ENCODE measurements at regions not wholly inside any gene's neighbourhood (a gene's known extent, or its start where the extent isn't known, plus 50 kb on each side); places are given as distances from the start of the nearest gene placed in this dataset.

- ATAC-seq (no peak), DNase-seq (ENCODE audit: low read depth, low spot score) (no peak)
- no peaks in the 10 kb centered on the region for H3K9me3 ChIP-seq (ENCODE audit: control insufficient read depth, insufficient read depth, low read depth, low read length)
- CTCF ChIA-PET, result no interaction called here
- H3K27ac ChIP-seq (ENCODE audit: low read length), result no peak overlapping the region
- no peaks in the 10 kb centered on the region for H3K27me3 ChIP-seq (ENCODE audit: control insufficient read depth, insufficient read depth, low read length)
- intact Hi-C loops (cut with micrococcal nuclease; ENCODE audit: unreplicated experiment), result no loop called here
- in situ Hi-C loops (cut with HindIII; ENCODE audit: low pct_unique_long_range_greater_than_20kb, low sequenced_read_pairs), result no loop called here
- BruUV-seq (replicated peaks), result no TSS peak
- TF ChIP-seq POLR2AphosphoS5 (IDR thresholded peaks at IDR 0.05; ENCODE audit: low read depth, low read length) (no peak), CTCF (IDR thresholded peaks at IDR 0.05) (no peak), SIN3A (IDR thresholded peaks at IDR 0.05; ENCODE audit: borderline replicate concordance, insufficient read depth, low read depth, low read length) (no peak), TCF7L2 (IDR thresholded peaks at IDR 0.05; ENCODE audit: low read depth, low read length) (no peak), REST (IDR thresholded peaks at IDR 0.05; ENCODE audit: insufficient read depth in 1 of 2, low read depth in 2 of 2, low read length in 1 of 2) (no peak)
- no peaks in the 10 kb centered on the region for H3K36me3 ChIP-seq (ENCODE audit: control insufficient read depth, insufficient read depth, low read length)
- H3K4me3 ChIP-seq (ENCODE audit: low read depth in 2 of 2, low read length in 2 of 2), result no peak overlapping the region
- H3K4me1 ChIP-seq (ENCODE audit: control insufficient read depth, insufficient read depth, low read length), result no peaks in the 10 kb centered on the region
- POLR2A ChIA-PET, result no interaction called here
These were observed 125.7 kb upstream of the RND3 start for GRCh38 chr2:150612957-150613710.

- no peak overlapping the region for H3K4me3 ChIP-seq (ENCODE audit: low read depth in 2 of 2, low read length in 2 of 2)
- no peaks in the 10 kb centered on the region for H3K4me1 ChIP-seq (ENCODE audit: control insufficient read depth, insufficient read depth, low read length)
- H3K27ac ChIP-seq (ENCODE audit: low read length), result no peak overlapping the region
- DNase-seq (ENCODE audit: low read depth, low spot score) (no peak), ATAC-seq (peak; percentile 74; the same call in 1 of the 2 replicates)
- POLR2A ChIA-PET, result no interaction called here
- TF ChIP-seq CTCF (IDR thresholded peaks at IDR 0.05) (peak; percentile 70), REST (IDR thresholded peaks at IDR 0.05; ENCODE audit: insufficient read depth in 1 of 2, low read depth in 2 of 2, low read length in 1 of 2) (no peak)
- no TSS peak for BruUV-seq (replicated peaks)
- intact Hi-C loops (cut with micrococcal nuclease; ENCODE audit: unreplicated experiment) (no loop called here), in situ Hi-C loops (cut with HindIII; ENCODE audit: low pct_unique_long_range_greater_than_20kb, low sequenced_read_pairs) (no loop called here)
- H3K9me3 ChIP-seq (ENCODE audit: control insufficient read depth, insufficient read depth, low read depth, low read length), result no peaks in the 10 kb centered on the region
- no peaks in the 10 kb centered on the region for H3K27me3 ChIP-seq (ENCODE audit: control insufficient read depth, insufficient read depth, low read length)
- CTCF ChIA-PET, result no interaction called here
- no peaks in the 10 kb centered on the region for H3K36me3 ChIP-seq (ENCODE audit: control insufficient read depth, insufficient read depth, low read length)
These were observed 123.3 kb upstream of the RND3 start for GRCh38 chr2:150610670-150611279.
